Choroid plexus epithelial cell (primary cell): ENCODE measurements at regions not wholly inside any gene's neighbourhood (a gene's known extent, or its start where the extent isn't known, plus 50 kb on each side); places are given as distances from the start of the nearest gene placed in this dataset.

Source experiments
- DNase-seq: peaks from one replicate; pipeline ENCODE4 v3.0.0-alpha.2; 2010; ENCODE audit warnings: low read depth
- H3K4me3 ChIP-seq: 2 replicates; pipeline ENCODE4 v1.5.1; 2011; ENCODE audit warnings: low read depth, mild to moderate bottlenecking, control low read depth, low read length, moderate library complexity
- TF ChIP-seq, protein P1 (sequence below): conservative IDR thresholded peaks from 2 replicates; pipeline ENCODE4 v1.5.1; 2011; ENCODE audit warnings: low read depth, mild to moderate bottlenecking, control low read depth, inconsistent platforms, low read length, moderate library complexity

DNA sequence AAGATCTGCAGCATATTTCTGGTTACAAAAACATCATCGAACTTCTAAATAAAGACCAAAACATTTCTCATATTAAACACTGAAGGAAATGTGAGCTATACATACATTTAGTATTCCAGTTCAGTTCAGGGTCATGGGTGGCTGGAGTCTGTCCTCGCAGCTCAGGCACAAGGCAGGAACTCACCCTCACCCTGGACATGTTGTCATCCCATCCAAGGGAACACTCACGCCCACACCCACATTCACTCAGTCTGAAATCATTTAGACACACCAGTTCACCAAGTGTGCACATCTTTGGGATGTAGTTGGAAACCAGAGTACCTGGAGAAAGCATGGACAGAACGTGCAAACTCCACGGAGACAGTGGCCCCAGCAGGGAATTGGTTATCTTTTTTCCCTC is 481.0 kb downstream of the RASEF start:
- DNase-seq, result no peak
- H3K4me3 ChIP-seq, result no peak overlapping the region
- TF ChIP-seq, protein P1, sequence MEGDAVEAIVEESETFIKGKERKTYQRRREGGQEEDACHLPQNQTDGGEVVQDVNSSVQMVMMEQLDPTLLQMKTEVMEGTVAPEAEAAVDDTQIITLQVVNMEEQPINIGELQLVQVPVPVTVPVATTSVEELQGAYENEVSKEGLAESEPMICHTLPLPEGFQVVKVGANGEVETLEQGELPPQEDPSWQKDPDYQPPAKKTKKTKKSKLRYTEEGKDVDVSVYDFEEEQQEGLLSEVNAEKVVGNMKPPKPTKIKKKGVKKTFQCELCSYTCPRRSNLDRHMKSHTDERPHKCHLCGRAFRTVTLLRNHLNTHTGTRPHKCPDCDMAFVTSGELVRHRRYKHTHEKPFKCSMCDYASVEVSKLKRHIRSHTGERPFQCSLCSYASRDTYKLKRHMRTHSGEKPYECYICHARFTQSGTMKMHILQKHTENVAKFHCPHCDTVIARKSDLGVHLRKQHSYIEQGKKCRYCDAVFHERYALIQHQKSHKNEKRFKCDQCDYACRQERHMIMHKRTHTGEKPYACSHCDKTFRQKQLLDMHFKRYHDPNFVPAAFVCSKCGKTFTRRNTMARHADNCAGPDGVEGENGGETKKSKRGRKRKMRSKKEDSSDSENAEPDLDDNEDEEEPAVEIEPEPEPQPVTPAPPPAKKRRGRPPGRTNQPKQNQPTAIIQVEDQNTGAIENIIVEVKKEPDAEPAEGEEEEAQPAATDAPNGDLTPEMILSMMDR, result no peak

DNA sequence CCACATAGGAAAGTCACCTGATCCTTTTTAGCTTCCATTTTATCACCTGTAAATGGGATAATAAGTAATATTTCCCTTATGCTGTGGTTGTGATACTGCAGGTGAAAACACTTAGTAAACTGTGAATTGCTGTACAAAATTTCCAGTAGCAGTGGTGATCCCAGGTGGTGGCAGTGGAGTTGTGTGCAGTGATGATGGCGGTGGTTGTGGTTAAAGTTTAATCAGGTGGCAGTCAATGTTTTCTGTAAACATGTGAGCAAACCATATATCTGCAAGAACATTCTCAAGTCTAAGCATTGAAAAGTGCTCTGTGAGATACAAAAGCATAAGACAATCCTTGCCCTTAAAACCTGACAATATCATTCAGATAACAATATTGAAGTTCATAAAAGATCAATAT is 480.2 kb downstream of the RASEF start:
- no peak overlapping the region for H3K4me3 ChIP-seq
- TF ChIP-seq, protein P1, result no peak
- no peak for DNase-seq

DNA sequence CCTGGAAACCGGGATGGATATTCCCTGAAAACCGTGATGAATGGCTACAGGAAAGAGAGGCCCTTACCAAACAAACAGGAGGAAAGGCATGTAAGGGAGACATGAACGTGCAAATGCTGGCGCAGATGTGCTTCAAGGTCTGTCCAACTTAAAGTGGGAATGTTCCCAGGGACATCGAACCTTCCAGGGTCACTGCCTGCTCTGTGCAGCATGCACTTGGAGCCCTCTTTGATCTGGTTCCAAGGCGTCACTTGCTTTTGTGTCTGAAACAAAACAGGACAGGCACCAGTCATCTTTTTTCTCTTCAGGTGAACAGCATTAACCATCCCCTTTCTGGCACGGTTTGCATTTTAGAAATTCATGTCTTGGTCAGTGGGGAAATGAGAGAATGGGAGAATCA is 479.4 kb downstream of the RASEF start:
- TF ChIP-seq, protein P1, result no peak
- no peak overlapping the region for H3K4me3 ChIP-seq
- DNase-seq, result no peak

DNA sequence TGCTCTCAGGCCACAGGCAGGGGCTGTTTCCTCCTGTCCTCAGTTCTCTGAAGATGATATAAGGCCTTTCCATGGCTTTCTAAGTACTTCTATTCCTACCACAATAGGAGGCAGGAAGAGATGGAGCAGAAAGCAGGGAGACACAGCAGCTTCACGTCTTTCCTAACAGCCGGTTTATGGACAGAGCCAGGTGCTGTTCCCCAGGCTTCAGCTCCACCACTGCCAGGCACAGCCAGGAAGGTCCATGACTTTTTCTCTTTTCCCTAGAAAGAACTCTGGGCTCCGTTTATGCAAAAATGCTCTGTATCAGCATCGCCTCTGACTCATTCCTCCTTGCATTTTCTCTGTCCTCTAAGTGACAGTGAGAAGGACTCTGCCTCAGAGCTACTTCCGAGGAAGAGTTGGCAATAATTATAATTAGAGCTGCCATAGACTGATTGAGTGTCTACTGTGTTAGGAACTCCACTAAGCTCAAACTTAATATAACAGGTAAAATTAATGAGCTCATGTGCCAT is 478.5 kb downstream of the RASEF start:
- DNase-seq, result no peak
- H3K4me3 ChIP-seq, result no peak overlapping the region
- TF ChIP-seq, protein P1, result no peak

DNA sequence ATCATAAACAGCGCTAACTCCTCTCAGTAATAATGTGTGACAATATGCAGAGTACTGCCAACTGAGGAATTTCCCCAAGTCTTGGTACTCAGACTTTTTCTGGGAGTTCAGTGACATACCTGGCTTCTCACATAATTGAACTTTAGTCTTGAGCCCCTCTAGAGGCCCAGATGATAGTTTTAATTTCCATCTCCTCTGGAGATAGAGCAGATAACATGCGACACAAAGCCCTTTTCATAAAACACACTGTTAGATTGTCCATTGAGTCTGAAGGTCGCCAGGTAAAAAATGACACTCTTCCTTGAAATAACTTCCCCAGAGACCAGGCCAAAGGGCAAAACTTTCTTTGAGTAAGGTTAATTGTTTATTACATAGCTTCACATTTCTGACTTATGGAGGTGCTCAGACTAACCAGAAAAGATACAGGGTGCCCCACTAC is 476.0 kb downstream of the RASEF start:
- no peak for DNase-seq
- H3K4me3 ChIP-seq, result no peak overlapping the region
- TF ChIP-seq, protein P1, result no peak

DNA sequence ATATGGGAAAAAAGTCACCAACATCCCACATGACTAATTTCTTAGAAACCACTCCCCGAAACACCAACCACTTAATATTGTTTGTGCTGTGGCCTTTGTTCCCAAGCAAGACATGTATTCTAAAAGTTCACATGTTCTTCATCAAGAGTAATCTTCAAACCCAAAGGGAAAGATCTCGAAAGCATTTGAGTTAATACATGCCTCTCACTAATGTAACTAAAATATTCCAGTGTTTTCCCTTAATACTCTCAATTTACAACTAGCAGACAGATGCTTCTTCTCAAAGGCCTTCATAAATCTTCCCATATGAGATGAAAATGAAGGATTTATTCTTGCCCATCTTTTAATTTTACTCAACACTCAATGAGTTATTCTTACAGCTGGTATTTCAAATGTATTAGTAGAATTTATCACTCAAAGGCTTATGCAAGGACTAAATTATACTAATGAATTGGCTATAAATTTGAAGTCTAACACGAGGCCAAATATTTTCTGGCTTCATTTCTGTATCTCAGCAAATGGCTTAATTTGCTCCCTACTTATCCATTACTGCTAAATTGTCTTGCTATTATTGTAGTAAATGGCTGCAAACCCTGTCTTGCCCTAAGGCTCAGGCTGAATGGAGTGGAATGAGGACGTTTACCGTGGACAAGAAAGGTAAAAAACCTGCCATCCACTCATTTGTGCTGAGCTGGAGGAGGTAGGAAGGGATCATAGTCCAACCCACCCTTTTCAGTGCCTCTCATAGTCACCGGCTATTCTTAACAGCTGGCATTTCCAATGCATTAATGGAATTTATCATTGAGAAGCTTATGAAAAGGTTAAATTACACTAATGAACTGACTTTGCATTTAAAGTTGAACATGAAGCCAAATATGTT is 474.4 kb downstream of the RASEF start:
- TF ChIP-seq, protein P1, result no peak
- no peak overlapping the region for H3K4me3 ChIP-seq
- no peak for DNase-seq

DNA sequence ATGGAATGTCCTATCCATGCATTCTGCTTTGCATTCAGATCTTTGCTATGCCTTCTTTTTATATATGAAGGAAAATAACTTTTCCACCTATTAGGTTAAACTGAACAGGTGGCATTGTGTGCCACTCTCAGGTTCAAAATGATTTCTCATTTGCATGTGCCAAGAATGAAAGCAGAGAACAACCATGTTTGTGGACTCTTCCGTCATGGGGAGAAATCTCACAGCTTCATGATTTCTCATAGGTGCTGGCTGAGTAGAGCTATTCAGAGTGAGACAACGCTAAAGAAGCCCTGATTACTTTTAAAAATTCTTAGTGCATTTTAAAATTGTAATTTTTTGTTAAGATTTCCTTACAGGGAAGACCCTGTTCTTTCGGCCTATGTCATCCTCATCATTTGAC is 472.1 kb downstream of the RASEF start:
- DNase-seq, result no peak
- TF ChIP-seq, protein P1, result no peak
- H3K4me3 ChIP-seq, result no peak overlapping the region
